ENCODE measurements at regions not wholly inside any gene's neighbourhood (a gene's known extent, or its start where the extent isn't known, plus 50 kb on each side); places are given as distances from the start of the nearest gene placed in this dataset.

GRCh38 chr6:144921206-144921975 is 636.3 kb downstream of the UTRN start:
- TF ChIP-seq EZH2phosphoT487 (IDR thresholded peaks at IDR 0.05; ENCODE audit: borderline replicate concordance, low read length) (no peak), EZH2 (IDR thresholded peaks at IDR 0.05; ENCODE audit: low read length, unreplicated experiment) (no peak)
- TF ChIP-seq, protein P1, sequence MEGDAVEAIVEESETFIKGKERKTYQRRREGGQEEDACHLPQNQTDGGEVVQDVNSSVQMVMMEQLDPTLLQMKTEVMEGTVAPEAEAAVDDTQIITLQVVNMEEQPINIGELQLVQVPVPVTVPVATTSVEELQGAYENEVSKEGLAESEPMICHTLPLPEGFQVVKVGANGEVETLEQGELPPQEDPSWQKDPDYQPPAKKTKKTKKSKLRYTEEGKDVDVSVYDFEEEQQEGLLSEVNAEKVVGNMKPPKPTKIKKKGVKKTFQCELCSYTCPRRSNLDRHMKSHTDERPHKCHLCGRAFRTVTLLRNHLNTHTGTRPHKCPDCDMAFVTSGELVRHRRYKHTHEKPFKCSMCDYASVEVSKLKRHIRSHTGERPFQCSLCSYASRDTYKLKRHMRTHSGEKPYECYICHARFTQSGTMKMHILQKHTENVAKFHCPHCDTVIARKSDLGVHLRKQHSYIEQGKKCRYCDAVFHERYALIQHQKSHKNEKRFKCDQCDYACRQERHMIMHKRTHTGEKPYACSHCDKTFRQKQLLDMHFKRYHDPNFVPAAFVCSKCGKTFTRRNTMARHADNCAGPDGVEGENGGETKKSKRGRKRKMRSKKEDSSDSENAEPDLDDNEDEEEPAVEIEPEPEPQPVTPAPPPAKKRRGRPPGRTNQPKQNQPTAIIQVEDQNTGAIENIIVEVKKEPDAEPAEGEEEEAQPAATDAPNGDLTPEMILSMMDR (conservative IDR thresholded peaks at IDR 0.05; ENCODE audit: low read depth, low read length), result no peak

Measured in PC-3 (cell line).